Neuronal stem cell (in vitro differentiated cells): ENCODE measurements at regions not wholly inside any gene's neighbourhood (a gene's known extent, or its start where the extent isn't known, plus 50 kb on each side); places are given as distances from the start of the nearest gene placed in this dataset.
A peak's percentile ranks its signal among the peaks of the same experiment; 100 is the strongest.

ENCODE experiments used
- DNase-seq: peaks from one replicate; pipeline ENCODE4 v3.0.0-alpha.2; 2013; ENCODE audit warnings: low spot score
- H2AFZ ChIP-seq: one replicate; pipeline ENCODE4 v1.6.1; 2013; ENCODE audit warnings: mild to moderate bottlenecking, low read length, inconsistent platforms
- H2AK5ac ChIP-seq: 2 replicates; pipeline ENCODE4 v1.6.1; 2013; ENCODE audit warnings: low read depth, mild to moderate bottlenecking, inconsistent platforms, low read length, moderate library complexity, mixed read lengths
- H2BK120ac ChIP-seq: 2 replicates; pipeline ENCODE4 v1.6.1; 2013; ENCODE audit warnings: low read depth, mild to moderate bottlenecking, inconsistent platforms, low read length, moderate library complexity, mixed read lengths
- H2BK12ac ChIP-seq: one replicate; pipeline ENCODE4 v1.6.1; 2013; ENCODE audit warnings: low read length, inconsistent platforms
- H2BK15ac ChIP-seq: 2 replicates; pipeline ENCODE4 v1.6.1; 2013; ENCODE audit warnings: mild to moderate bottlenecking, low read length, inconsistent platforms, mixed read lengths
- H2BK5ac ChIP-seq: one replicate; pipeline ENCODE4 v1.6.1; 2013; ENCODE audit warnings: inconsistent platforms, mild to moderate bottlenecking, low read length, moderate library complexity
- H3K14ac ChIP-seq: one replicate; pipeline ENCODE4 v1.6.1; 2013; ENCODE audit warnings: low read length, inconsistent platforms
- H3K18ac ChIP-seq: 2 replicates; pipeline ENCODE4 v1.6.1; 2013; ENCODE audit warnings: low read length, inconsistent platforms
- H3K23ac ChIP-seq: 2 replicates; pipeline ENCODE4 v1.6.1; 2013; ENCODE audit warnings: low read depth, mild to moderate bottlenecking, mixed read lengths, low read length, inconsistent platforms; ENCODE audit not compliant: poor library complexity
- H3K27ac ChIP-seq: replicated peaks from 3 replicates; pipeline ENCODE4 v1.5.1; 2013; ENCODE audit warnings: low read length, inconsistent platforms
- H3K27me3 ChIP-seq, 3 experiments: 2 replicates each; pipeline ENCODE4 v1.6.1; 2013; ENCODE audit warnings: low read length in 3 of 3, mild to moderate bottlenecking in 2 of 3, inconsistent platforms in 1 of 3, low read depth in 1 of 3, mixed read lengths in 1 of 3, moderate library complexity in 1 of 3; ENCODE audit not compliant: control insufficient read depth in 3 of 3, insufficient read depth in 3 of 3
- H3K36me3 ChIP-seq, 2 donors: replicated peaks in 1 of 2; 2 replicates each; pipeline ENCODE4 v1.6.1; 2013; ENCODE audit warnings: low read length in 2 of 2; ENCODE audit not compliant: control insufficient read depth in 2 of 2, insufficient read depth in 2 of 2
- H3K4ac ChIP-seq: 2 replicates; pipeline ENCODE4 v1.6.1; 2013; ENCODE audit warnings: inconsistent platforms, mild to moderate bottlenecking, low read length, moderate library complexity
- H3K4me1 ChIP-seq, 2 donors: 1 replicate in 1 of 2; 2 replicates in 1 of 2; pipeline ENCODE4 v1.6.1; 2013; ENCODE audit warnings: low read length in 2 of 2, low read depth in 1 of 2; ENCODE audit not compliant: control insufficient read depth in 2 of 2, insufficient read depth in 1 of 2
- H3K4me2 ChIP-seq: one replicate; pipeline ENCODE4 v1.6.1; 2013; ENCODE audit warnings: mild to moderate bottlenecking, low read length, inconsistent platforms; ENCODE audit not compliant: insufficient read depth, poor library complexity, severe bottlenecking
- H3K4me3 ChIP-seq, 2 donors: 2 replicates each; pipeline ENCODE4 v1.5.1; 2013; ENCODE audit warnings: low read length in 2 of 2, mild to moderate bottlenecking in 2 of 2, inconsistent platforms in 1 of 2, moderate library complexity in 1 of 2
- H3K79me1 ChIP-seq: one replicate; pipeline ENCODE4 v1.6.1; 2013; ENCODE audit warnings: low read depth, mild to moderate bottlenecking, inconsistent platforms, low read length, moderate library complexity
- H3K9ac ChIP-seq: one replicate; pipeline ENCODE4 v1.6.1; 2013; ENCODE audit warnings: mild to moderate bottlenecking, low read depth, low read length, inconsistent platforms; ENCODE audit not compliant: poor library complexity
- H3K9me3 ChIP-seq, 2 donors: replicated peaks in 1 of 2; 2 replicates each; pipeline versions ENCODE3 to v1.6.1; 2013; ENCODE audit warnings: low read length in 2 of 2, mild to moderate bottlenecking in 2 of 2, inconsistent platforms in 1 of 2, low read depth in 1 of 2, mixed read lengths in 1 of 2, moderate library complexity in 1 of 2; ENCODE audit not compliant: control insufficient read depth in 2 of 2, insufficient read depth in 1 of 2
- H4K8ac ChIP-seq: one replicate; pipeline ENCODE4 v1.6.1; 2013; ENCODE audit warnings: low read depth, mild to moderate bottlenecking, inconsistent platforms, low read length, moderate library complexity
- H4K91ac ChIP-seq: one replicate; pipeline ENCODE4 v1.6.1; 2013; ENCODE audit warnings: low read length, low read depth, mild to moderate bottlenecking, inconsistent platforms; ENCODE audit not compliant: poor library complexity
- WGBS, 2 donors: extraction: QIAGEN DNeasy Blood & Tissue Kit; methylation state at CpG; one replicate each; pipeline ENCODE4 v1.1.7; 2013; ENCODE audit warnings: missing lambda C conversion rate in 2 of 2, mixed read lengths in 1 of 2; ENCODE audit not compliant: insufficient read length in 2 of 2, insufficient replicate concordance in 1 of 2; ENCODE audit errors: extremely low coverage in 2 of 2; 5-methylcytosine and 5-hydroxymethylcytosine counted together

DNA sequence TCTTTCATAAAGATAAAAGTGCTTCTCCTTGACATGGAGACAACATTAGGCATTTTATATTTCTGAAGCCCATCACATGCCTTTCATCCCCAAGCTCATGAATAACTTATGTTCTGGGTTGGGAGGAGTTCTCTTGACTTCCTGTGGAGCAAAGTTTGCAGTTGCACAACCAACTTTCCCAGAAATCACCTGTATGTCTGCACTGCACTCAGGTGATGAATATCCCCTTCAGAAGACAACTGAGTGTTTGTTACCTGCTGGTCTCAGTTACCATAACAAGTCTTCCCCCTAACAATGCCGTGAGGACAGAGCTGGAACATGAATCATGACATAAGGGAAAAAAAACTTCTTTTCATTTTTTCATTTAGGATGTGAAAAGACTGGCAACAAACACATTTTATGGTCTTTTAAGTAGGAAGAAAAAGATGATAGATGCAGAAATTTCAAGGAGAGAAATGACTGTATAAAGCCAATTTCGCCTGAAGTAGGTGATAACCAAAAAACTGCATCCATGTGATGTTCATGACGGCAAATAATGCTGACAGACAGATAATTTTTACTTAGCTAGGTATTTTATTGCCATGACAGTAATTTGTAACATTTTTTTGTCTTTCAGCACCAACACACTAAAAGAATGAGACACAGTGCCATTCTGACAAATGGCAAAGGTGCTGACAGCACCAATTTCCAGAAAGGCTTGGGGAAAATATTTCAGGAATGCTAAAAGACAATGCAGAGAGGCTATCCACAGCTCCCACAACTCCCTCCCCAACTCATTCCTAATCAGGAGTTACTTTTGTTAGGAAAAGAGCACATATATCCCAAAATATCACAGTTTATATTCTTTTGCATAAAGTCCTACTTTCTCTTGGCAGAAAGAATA is 656.3 kb downstream of the PRELID2 start:
- H2BK15ac ChIP-seq, result no peak overlapping the region
- no peak overlapping the region for H3K9ac ChIP-seq
- peak overlapping the region; percentile 63 for H3K27ac ChIP-seq
- no peak overlapping the region for H4K91ac ChIP-seq
- WGBS, 2 donors, result no CpG with 5 or more reads among the region's 3 CpGs
- DNase-seq, result peak; percentile 48
- H3K23ac ChIP-seq, result no peak overlapping the region
- no peak overlapping the region for H3K4ac ChIP-seq
- H3K4me2 ChIP-seq, result no peak overlapping the region
- peaks cover 7 to 13% of the 10 kb centered on the region in 2 donors for H3K4me1 ChIP-seq
- no peaks in the 10 kb centered on the region for H3K9me3 ChIP-seq
- no peaks in the 10 kb centered on the region for H3K79me1 ChIP-seq
- no peaks in the 10 kb centered on the region for H3K36me3 ChIP-seq
- no peak overlapping the region for H3K14ac ChIP-seq
- H2BK12ac ChIP-seq, result no peak overlapping the region
- H3K4me3 ChIP-seq, result no peak overlapping the region
- no peak overlapping the region for H2AFZ ChIP-seq
- no peak overlapping the region for H2AK5ac ChIP-seq
- H3K27me3 ChIP-seq, result peaks cover 0 to 6% (median 0%) of the 10 kb centered on the region in 3 experiments
- H4K8ac ChIP-seq, result no peak overlapping the region
- H2BK5ac ChIP-seq, result no peak overlapping the region
- H2BK120ac ChIP-seq, result no peak overlapping the region
- no peak overlapping the region for H3K18ac ChIP-seq

DNA sequence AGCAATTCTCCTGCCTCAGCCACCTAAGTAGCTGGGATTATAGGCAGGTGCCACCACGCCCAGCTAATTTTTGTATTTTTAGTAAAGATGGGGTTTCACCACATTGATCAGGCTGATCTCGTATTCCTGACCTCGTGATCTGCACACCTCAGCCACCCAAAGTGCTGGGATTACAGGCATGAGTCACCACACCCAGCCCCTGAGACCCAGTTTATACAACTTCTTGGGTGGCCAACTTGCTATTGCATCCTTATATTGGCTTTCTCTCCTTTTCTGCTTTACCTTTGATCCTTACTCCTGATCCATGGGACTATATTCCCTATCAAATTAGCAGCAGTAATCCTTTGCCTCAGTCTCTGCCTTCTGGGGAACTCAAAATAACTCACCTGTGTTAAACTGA is 659.1 kb downstream of the PRELID2 start:
- Histone ChIP-seq H3K4ac (no peak overlapping the region), H3K23ac (no peak overlapping the region), H3K36me3 (no peaks in the 10 kb centered on the region), H3K4me1 (peaks cover 7 to 13% of the 10 kb centered on the region in 2 donors), H2AK5ac (no peak overlapping the region), H3K18ac (no peak overlapping the region), H3K4me2 (no peak overlapping the region), H3K27me3 (peaks cover 0 to 11% (median 0%) of the 10 kb centered on the region in 3 experiments), H2BK15ac (no peak overlapping the region), H2AFZ (no peak overlapping the region), H3K9me3 (no peaks in the 10 kb centered on the region), H2BK5ac (no peak overlapping the region), H4K91ac (no peak overlapping the region), H3K14ac (no peak overlapping the region), H3K27ac (no peak overlapping the region), H3K9ac (no peak overlapping the region), H3K4me3 (no peak overlapping the region), H2BK120ac (no peak overlapping the region), H4K8ac (no peak overlapping the region), H3K79me1 (no peaks in the 10 kb centered on the region), H2BK12ac (no peak overlapping the region)
- no CpG with 5 or more reads among the region's 3 CpGs for WGBS, 2 donors
- DNase-seq, result no peak

DNA sequence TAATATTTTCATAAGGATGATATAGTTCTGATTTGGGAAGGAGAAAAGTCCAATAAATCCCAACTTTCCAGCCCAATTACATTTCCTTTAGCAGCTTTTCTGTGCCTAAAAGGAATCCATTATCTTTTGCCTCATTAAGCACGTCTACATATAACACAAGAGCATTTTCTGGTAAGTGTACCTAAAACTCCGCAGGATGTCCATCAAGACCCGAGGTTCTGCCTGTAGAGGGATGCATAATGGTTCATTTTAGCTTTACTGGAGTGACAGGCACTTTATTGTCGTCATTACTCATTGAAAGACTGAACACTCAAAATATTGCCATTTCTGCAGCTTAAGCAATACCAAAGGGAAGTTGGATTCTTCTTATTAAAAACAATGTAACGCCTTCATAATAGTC is 669.0 kb downstream of the PRELID2 start:
- Histone ChIP-seq H3K9me3 (no peaks in the 10 kb centered on the region), H2AFZ (no peak overlapping the region), H3K4me1 (peaks cover 0 to 8% of the 10 kb centered on the region in 2 donors), H3K4me3 (no peak overlapping the region), H3K27ac (no peak overlapping the region), H2BK120ac (no peak overlapping the region), H3K27me3 (peaks cover 0 to 84% (median 0%) of the 10 kb centered on the region in 3 experiments), H3K23ac (no peak overlapping the region), H2BK12ac (no peak overlapping the region), H3K36me3 (no peaks in the 10 kb centered on the region), H2AK5ac (no peak overlapping the region), H3K18ac (no peak overlapping the region), H3K79me1 (no peaks in the 10 kb centered on the region), H3K9ac (no peak overlapping the region), H2BK15ac (no peak overlapping the region), H3K4me2 (no peak overlapping the region), H2BK5ac (no peak overlapping the region), H3K14ac (no peak overlapping the region), H4K8ac (no peak overlapping the region), H4K91ac (no peak overlapping the region), H3K4ac (no peak overlapping the region)
- DNase-seq, result no peak
- no CpG with 5 or more reads among the region's 5 CpGs for WGBS, 2 donors

DNA sequence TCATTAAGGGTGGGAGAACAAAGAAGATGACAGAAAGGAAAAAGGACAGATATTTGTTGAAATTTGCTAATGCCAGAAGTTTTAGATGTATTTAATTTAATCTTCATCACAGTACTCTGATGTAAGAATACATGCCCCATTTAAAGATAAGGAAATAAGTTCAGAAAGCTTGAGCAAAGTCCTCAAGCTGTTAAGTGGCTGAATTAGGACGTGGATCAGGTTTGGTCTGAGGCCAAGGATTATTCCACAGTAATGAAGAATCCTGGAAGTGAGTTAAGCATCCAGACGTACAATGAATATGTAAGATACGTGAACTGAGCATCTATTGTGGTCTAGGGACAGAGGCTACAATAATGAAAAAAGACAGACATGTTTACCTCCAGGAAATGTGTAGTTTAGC is 671.3 kb downstream of the PRELID2 start:
- no peaks in the 10 kb centered on the region for H3K79me1 ChIP-seq
- no peak overlapping the region for H3K14ac ChIP-seq
- no peak overlapping the region for H3K4me2 ChIP-seq
- H3K4ac ChIP-seq, result no peak overlapping the region
- no peak overlapping the region for H3K9ac ChIP-seq
- H2BK15ac ChIP-seq, result no peak overlapping the region
- no peak overlapping the region for H2AFZ ChIP-seq
- no peak overlapping the region for H2BK5ac ChIP-seq
- no peak overlapping the region for H4K91ac ChIP-seq
- H3K18ac ChIP-seq, result no peak overlapping the region
- H3K27ac ChIP-seq, result no peak overlapping the region
- H3K27me3 ChIP-seq, result peaks cover 0 to 88% (median 0%) of the 10 kb centered on the region in 3 experiments
- no peaks in the 10 kb centered on the region for H3K36me3 ChIP-seq
- DNase-seq, result no peak
- H3K4me1 ChIP-seq, result peaks cover 6 to 8% of the 10 kb centered on the region in 2 donors
- H2BK120ac ChIP-seq, result no peak overlapping the region
- H2AK5ac ChIP-seq, result no peak overlapping the region
- H3K23ac ChIP-seq, result no peak overlapping the region
- no CpG with 5 or more reads among the region's 3 CpGs for WGBS, 2 donors
- no peak overlapping the region for H3K4me3 ChIP-seq
- no peak overlapping the region for H4K8ac ChIP-seq
- H2BK12ac ChIP-seq, result no peak overlapping the region
- H3K9me3 ChIP-seq, result no peaks in the 10 kb centered on the region
